SK-N-MC (cell line): ENCODE measurements at regions not wholly inside any gene's neighbourhood (a gene's known extent, or its start where the extent isn't known, plus 50 kb on each side); places are given as distances from the start of the nearest gene placed in this dataset.

ENCODE experiments used
- DNase-seq: peaks from one replicate; pipeline ENCODE4 v3.0.0-alpha.2; 2011; ENCODE audit warnings: low read depth, low spot score
- H3K27ac ChIP-seq: fragments of 200-600 bp; sonication (generic); 2 replicates; pipeline ENCODE4 v1.5.1; 2016; ENCODE audit warnings: mixed run types
- H3K36me3 ChIP-seq: fragments of 200-600 bp; sonication (generic); 2 replicates; pipeline ENCODE4 v1.6.1; 2017; ENCODE audit warnings: antibody characterized with exemption, low read length, mixed read lengths; ENCODE audit not compliant: insufficient read depth
- H3K4me3 ChIP-seq: fragments of 200-600 bp; sonication (generic); 2 replicates; pipeline ENCODE4 v1.5.1; 2016
- H3K9ac ChIP-seq: fragments of 200-600 bp; sonication (generic); 2 replicates; pipeline ENCODE4 v1.8.0; 2017; ENCODE audit warnings: mixed run types, mixed read lengths; ENCODE audit not compliant: insufficient read length
- H3K9me3 ChIP-seq: fragments of 200-600 bp; sonication (generic); 2 replicates; pipeline ENCODE4 v1.6.1; 2017; ENCODE audit warnings: low read depth, mild to moderate bottlenecking, antibody characterized with exemption, low read length, moderate library complexity, mixed read lengths
- EZH2 ChIP-seq: fragments of 200-600 bp; sonication (generic); IDR thresholded peaks from one replicate; pipeline ENCODE4 v1.6.1; 2017; ENCODE audit warnings: antibody characterized with exemption
- FOXP2 ChIP-seq: optimal IDR thresholded peaks from 2 replicates; pipeline ENCODE3; 2011; ENCODE audit warnings: mild to moderate bottlenecking, moderate library complexity; ENCODE audit not compliant: insufficient read depth; ENCODE audit errors: extremely low read length, control extremely low read depth
- POLR2AphosphoS5 ChIP-seq: IDR thresholded peaks from 2 replicates; pipeline ENCODE4 v1.6.1; 2012; ENCODE audit warnings: mild to moderate bottlenecking, low read depth, low read length, borderline replicate concordance

GRCh38 chr21:28266061-28266460, 726.6 kb downstream of the LTN1 start:
- DNase-seq = no peak
- Histone ChIP-seq H3K4me3 (no peak overlapping the region), H3K36me3 (no peaks in the 10 kb centered on the region), H3K9ac (no peak overlapping the region), H3K27ac (no peak overlapping the region), H3K9me3 (no peaks in the 10 kb centered on the region)
- no peak for TF ChIP-seq FOXP2
- no peak for TF ChIP-seq POLR2AphosphoS5
- TF ChIP-seq EZH2 = no peak

GRCh38 chr21:28263974-28264373, 728.7 kb downstream of the LTN1 start:
- Histone ChIP-seq H3K4me3 (no peak overlapping the region), H3K9ac (no peak overlapping the region), H3K36me3 (no peaks in the 10 kb centered on the region), H3K9me3 (no peaks in the 10 kb centered on the region), H3K27ac (no peak overlapping the region)
- no peak for TF ChIP-seq EZH2
- TF ChIP-seq POLR2AphosphoS5 = no peak
- no peak for TF ChIP-seq FOXP2
- DNase-seq = no peak

GRCh38 chr21:28261298-28261697, 731.4 kb downstream of the LTN1 start:
- DNase-seq = no peak
- H3K4me3 ChIP-seq = no peak overlapping the region
- no peak overlapping the region for H3K27ac ChIP-seq
- no peaks in the 10 kb centered on the region for H3K9me3 ChIP-seq
- TF ChIP-seq POLR2AphosphoS5 (no peak), FOXP2 (no peak), EZH2 (no peak)
- no peak overlapping the region for H3K9ac ChIP-seq
- no peaks in the 10 kb centered on the region for H3K36me3 ChIP-seq

- TF ChIP-seq POLR2AphosphoS5 (no peak), FOXP2 (no peak), EZH2 (no peak)
- no peak for DNase-seq
- no peak overlapping the region for H3K27ac ChIP-seq
- H3K9me3 ChIP-seq = no peaks in the 10 kb centered on the region
- no peak overlapping the region for H3K4me3 ChIP-seq
- H3K9ac ChIP-seq = no peak overlapping the region
- H3K36me3 ChIP-seq = no peaks in the 10 kb centered on the region
These were observed 735.4 kb downstream of the LTN1 start for GRCh38 chr21:28257276-28257675.

- TF ChIP-seq POLR2AphosphoS5 = no peak
- no peak for TF ChIP-seq FOXP2
- no peak for TF ChIP-seq EZH2
- no peak overlapping the region for H3K27ac ChIP-seq
- DNase-seq = no peak
- H3K4me3 ChIP-seq = no peak overlapping the region
- no peaks in the 10 kb centered on the region for H3K9me3 ChIP-seq
- no peaks in the 10 kb centered on the region for H3K36me3 ChIP-seq
- no peak overlapping the region for H3K9ac ChIP-seq
These were observed 735.8 kb downstream of the LTN1 start for GRCh38 chr21:28256837-28257236.

GRCh38 chr21:28256420-28256831, 736.3 kb downstream of the LTN1 start:
- TF ChIP-seq EZH2 (no peak), POLR2AphosphoS5 (no peak), FOXP2 (no peak)
- no peak overlapping the region for H3K9ac ChIP-seq
- no peak overlapping the region for H3K4me3 ChIP-seq
- no peak for DNase-seq
- no peak overlapping the region for H3K27ac ChIP-seq
- no peaks in the 10 kb centered on the region for H3K9me3 ChIP-seq
- H3K36me3 ChIP-seq = no peaks in the 10 kb centered on the region

- Histone ChIP-seq H3K9ac (no peak overlapping the region), H3K27ac (no peak overlapping the region), H3K4me3 (no peak overlapping the region), H3K9me3 (no peaks in the 10 kb centered on the region), H3K36me3 (no peaks in the 10 kb centered on the region)
- no peak for DNase-seq
- TF ChIP-seq FOXP2 (no peak), POLR2AphosphoS5 (no peak), EZH2 (no peak)
These were observed 738.7 kb downstream of the LTN1 start for GRCh38 chr21:28253961-28254360.

- no peak overlapping the region for H3K27ac ChIP-seq
- H3K9ac ChIP-seq = no peak overlapping the region
- TF ChIP-seq EZH2 (no peak), FOXP2 (no peak), POLR2AphosphoS5 (no peak)
- no peaks in the 10 kb centered on the region for H3K36me3 ChIP-seq
- H3K4me3 ChIP-seq = no peak overlapping the region
- no peak for DNase-seq
- H3K9me3 ChIP-seq = no peaks in the 10 kb centered on the region
These were observed 739.3 kb downstream of the LTN1 start for GRCh38 chr21:28253338-28253737.

GRCh38 chr21:28252928-28253327, 739.7 kb downstream of the LTN1 start:
- Histone ChIP-seq H3K9me3 (no peaks in the 10 kb centered on the region), H3K4me3 (no peak overlapping the region), H3K9ac (no peak overlapping the region), H3K27ac (no peak overlapping the region), H3K36me3 (no peaks in the 10 kb centered on the region)
- DNase-seq = no peak
- no peak for TF ChIP-seq POLR2AphosphoS5
- TF ChIP-seq EZH2 = no peak
- no peak for TF ChIP-seq FOXP2
